IMR-90 (cell line): ENCODE measurements at regions not wholly inside any gene's neighbourhood (a gene's known extent, or its start where the extent isn't known, plus 50 kb on each side); places are given as distances from the start of the nearest gene placed in this dataset.

Source experiments
- ATAC-seq: fragments of 200-7000 bp; cut with Tn5 transposase; 2 replicates; pipeline ENCODE4 v1.9.1; 2020; ENCODE audit warnings: low read depth, mild to moderate bottlenecking, moderate library complexity
- BruUV-seq: library from RNA; stranded (reverse); fragments of 400-500 nt; replicated peaks from 2 replicates; lab custom pipeline; 2021; lab: Mats Ljungman, UMichigan
- CTCF ChIA-PET: fragments of 300-600 bp; formaldehyde crosslinking; extraction: SDS; loops from one replicate; lab custom pipeline; 2021; ENCODE audit warnings: antibody characterized with exemption; lab: Yijun Ruan, JAX
- POLR2A ChIA-PET: fragments of 300-600 bp; sonication (Branson Sonifier 250); formaldehyde crosslinking; loops from one replicate; lab custom pipeline; 2022; ENCODE audit warnings: antibody characterized with exemption; ENCODE audit not compliant: unreplicated experiment; lab: Charles Lee
- DNase-seq: peaks from one replicate; pipeline ENCODE4 v3.0.0; 2013
- H2AFZ ChIP-seq: replicated peaks from 2 replicates; pipeline ENCODE3; 2013; ENCODE audit warnings: low read length, mild to moderate bottlenecking; ENCODE audit not compliant: poor library complexity
- H2AK5ac ChIP-seq: 2 replicates; pipeline ENCODE4 v1.6.1; 2013; ENCODE audit warnings: low read depth, low read length, inconsistent platforms
- H2AK9ac ChIP-seq: replicated peaks from 2 replicates; pipeline ENCODE3; 2013; ENCODE audit warnings: mild to moderate bottlenecking, low read depth, low read length, moderate library complexity; ENCODE audit not compliant: poor library complexity
- H2BK120ac ChIP-seq: 2 replicates; pipeline ENCODE4 v1.6.1; 2013; ENCODE audit warnings: low read depth, low read length, inconsistent platforms
- H2BK15ac ChIP-seq: 3 replicates; pipeline ENCODE4 v1.6.1; 2013; ENCODE audit warnings: low read depth, low read length, inconsistent platforms
- H2BK20ac ChIP-seq: 2 replicates; pipeline ENCODE4 v1.6.1; 2013; ENCODE audit warnings: low read depth, mild to moderate bottlenecking, inconsistent platforms, low read length, moderate library complexity
- H2BK5ac ChIP-seq: 2 replicates; pipeline ENCODE4 v1.6.1; 2013; ENCODE audit warnings: mild to moderate bottlenecking, low read depth, low read length, inconsistent platforms; ENCODE audit not compliant: poor library complexity, severe bottlenecking
- H3K14ac ChIP-seq: replicated peaks from 2 replicates; pipeline ENCODE4 v1.6.1; 2013; ENCODE audit warnings: low read depth, low read length, inconsistent platforms
- H3K18ac ChIP-seq: 2 replicates; pipeline ENCODE4 v1.6.1; 2013; ENCODE audit warnings: low read depth, low read length, control low read depth
- H3K23ac ChIP-seq: 2 replicates; pipeline ENCODE4 v1.6.1; 2013; ENCODE audit warnings: low read depth, low read length, inconsistent platforms
- H3K27ac ChIP-seq: 2 replicates; pipeline ENCODE4 v1.5.1; 2013; ENCODE audit warnings: mild to moderate bottlenecking, control low read depth, low read length; ENCODE audit not compliant: insufficient read depth
- H3K27me3 ChIP-seq: 2 replicates; pipeline ENCODE4 v1.6.1; 2013; ENCODE audit warnings: low read length; ENCODE audit not compliant: control insufficient read depth, insufficient read depth
- H3K36me3 ChIP-seq: 2 replicates; pipeline ENCODE4 v1.6.1; 2013; ENCODE audit warnings: low read length, mixed read lengths; ENCODE audit not compliant: control insufficient read depth, insufficient read depth
- H3K4ac ChIP-seq: 2 replicates; pipeline ENCODE4 v1.6.1; 2013; ENCODE audit warnings: low read depth, low read length, inconsistent platforms
- H3K4me1 ChIP-seq: 2 replicates; pipeline ENCODE4 v1.6.1; 2013; ENCODE audit warnings: low read length, mixed read lengths; ENCODE audit not compliant: control insufficient read depth, insufficient read depth
- H3K4me2 ChIP-seq: 2 replicates; pipeline ENCODE4 v1.6.1; 2013; ENCODE audit warnings: low read depth, mild to moderate bottlenecking, control low read depth, low read length, moderate library complexity
- H3K4me3 ChIP-seq: 2 replicates; pipeline ENCODE4 v1.5.1; 2013; ENCODE audit warnings: low read depth, mild to moderate bottlenecking, control low read depth, low read length, moderate library complexity; ENCODE audit not compliant: insufficient read depth
- H3K56ac ChIP-seq: 2 replicates; pipeline ENCODE4 v1.6.1; 2013; ENCODE audit warnings: low read length, inconsistent platforms; ENCODE audit not compliant: insufficient read depth; ENCODE audit errors: extremely low read depth
- H3K79me1 ChIP-seq, 2 experiments: 2 replicates each; pipeline ENCODE4 v1.6.1; 2013; ENCODE audit warnings: low read length in 2 of 2, inconsistent platforms in 1 of 2, low read depth in 1 of 2
- H3K9ac ChIP-seq: 2 replicates; pipeline ENCODE4 v1.6.1; 2013; ENCODE audit warnings: low read depth, low read length, control low read depth
- H3K9me1 ChIP-seq: 2 replicates; pipeline ENCODE4 v1.6.1; 2013; ENCODE audit warnings: low read length, inconsistent platforms; ENCODE audit not compliant: insufficient read depth
- H3K9me3 ChIP-seq: 2 replicates; pipeline ENCODE4 v1.6.1; 2013; ENCODE audit warnings: low read length; ENCODE audit not compliant: control insufficient read depth, insufficient read depth
- H4K20me1 ChIP-seq: 2 replicates; pipeline ENCODE4 v1.6.1; 2013; ENCODE audit warnings: low read length, inconsistent platforms; ENCODE audit not compliant: insufficient read depth
- H4K5ac ChIP-seq: 2 replicates; pipeline ENCODE4 v1.6.1; 2013; ENCODE audit warnings: mild to moderate bottlenecking, low read depth, low read length, control low read depth
- H4K8ac ChIP-seq, 2 experiments: 2 replicates each; pipeline ENCODE4 v1.6.1; 2013; ENCODE audit warnings: low read depth in 2 of 2, low read length in 2 of 2, control low read depth in 1 of 2, inconsistent platforms in 1 of 2
- H4K91ac ChIP-seq: 2 replicates; pipeline ENCODE4 v1.6.1; 2013; ENCODE audit warnings: low read depth, low read length, inconsistent platforms; ENCODE audit not compliant: insufficient read depth
- MAFK ChIP-seq: IDR thresholded peaks from 2 replicates; pipeline ENCODE4 v1.6.1; 2012; ENCODE audit warnings: low read depth, low read length, improper control_type of control experiment
- MXI1 ChIP-seq: IDR thresholded peaks from 2 replicates; pipeline ENCODE4 v1.6.1; 2012; ENCODE audit warnings: low read depth, mild to moderate bottlenecking, low read length, moderate library complexity, borderline replicate concordance
- RFX5 ChIP-seq: IDR thresholded peaks from 2 replicates; pipeline ENCODE4 v1.8.0; 2012; ENCODE audit warnings: low read depth, mild to moderate bottlenecking, low read length, moderate library complexity
- SMC3 ChIP-seq: fragments of 150-350 bp; IDR thresholded peaks from 2 replicates; pipeline ENCODE4 v1.6.1; 2016; ENCODE audit warnings: low read depth, mild to moderate bottlenecking, antibody characterized with exemption, low read length, moderate library complexity
- dilution Hi-C: fragments of 300-500 bp; cut with HindIII; formaldehyde crosslinking; loops from one replicate; pipeline ENCODE4 v1.14.3; 2018; ENCODE audit warnings: low sequenced_read_pairs; ENCODE audit not compliant: unreplicated experiment
- in situ Hi-C: fragments of 300-500 bp; cut with MboI; formaldehyde crosslinking; loops from 3 replicates; pipeline ENCODE4 v1.14.3; 2019; ENCODE audit warnings: low sequenced_read_pairs, inconsistent platforms, mixed read lengths
- intact Hi-C: fragments of 100-400 bp; cut with micrococcal nuclease; formaldehyde crosslinking; loops from 2 replicates; pipeline ENCODE4 v1.10.0; 2022
- TF ChIP-seq, protein P1 (sequence below): fragments of 150-350 bp; IDR thresholded peaks from 2 replicates; pipeline ENCODE4 v1.6.1; 2016; ENCODE audit warnings: low read depth, mild to moderate bottlenecking, low read length, moderate library complexity, borderline replicate concordance

DNA sequence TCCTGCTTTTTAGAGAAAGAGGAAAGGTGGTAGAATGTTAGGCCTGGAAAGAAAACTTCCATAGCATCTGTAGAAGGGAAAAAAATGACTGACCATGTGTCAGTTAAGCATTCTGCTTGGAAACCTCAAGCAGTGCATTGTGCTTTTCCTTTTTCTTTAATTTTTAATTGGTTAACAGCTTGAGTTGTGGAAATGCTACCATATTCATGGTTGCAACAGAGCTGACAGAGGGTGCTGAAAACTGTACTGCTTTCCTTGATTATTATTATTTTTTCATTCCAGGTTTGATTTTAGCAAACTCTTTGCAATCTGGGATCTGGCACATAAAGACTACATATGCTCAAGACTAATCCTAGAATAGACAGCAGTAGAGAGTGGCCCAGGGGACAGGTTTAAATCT is 404.5 kb downstream of the EPHA4 start:
- POLR2A ChIA-PET = no interaction called here
- BruUV-seq = no TSS peak
- no peak overlapping the region for H3K23ac ChIP-seq
- no peaks in the 10 kb centered on the region for H3K9me3 ChIP-seq
- no peak overlapping the region for H2BK5ac ChIP-seq
- CTCF ChIA-PET = interaction anchor here (0.7 kb wide), 1 partner anchor 118 kb away, joined by 3 read pairs; no protein-coding TSS in a partner anchor
- H3K4me1 ChIP-seq = no peaks in the 10 kb centered on the region
- no peak overlapping the region for H2AK5ac ChIP-seq
- in situ Hi-C loops (no loop called here), dilution Hi-C loops (no loop called here), intact Hi-C loops (no loop called here)
- H4K5ac ChIP-seq = no peak overlapping the region
- H3K4me3 ChIP-seq = no peak overlapping the region
- H3K9ac ChIP-seq = no peak overlapping the region
- no peak overlapping the region for H2BK15ac ChIP-seq
- no peak for ATAC-seq
- H3K18ac ChIP-seq = no peak overlapping the region
- no peak overlapping the region for H3K4me2 ChIP-seq
- H3K27me3 ChIP-seq = no peaks in the 10 kb centered on the region
- no peak overlapping the region for H4K91ac ChIP-seq
- no peak overlapping the region for H3K14ac ChIP-seq
- no peaks in the 10 kb centered on the region for H3K9me1 ChIP-seq
- no peak overlapping the region for H2BK120ac ChIP-seq
- no peak overlapping the region for H2AFZ ChIP-seq
- no peak overlapping the region for H4K8ac ChIP-seq
- DNase-seq = no peak
- no peaks in the 10 kb centered on the region for H3K36me3 ChIP-seq
- no peak overlapping the region for H2BK20ac ChIP-seq
- H4K20me1 ChIP-seq = no peaks in the 10 kb centered on the region
- H2AK9ac ChIP-seq = no peak overlapping the region
- H3K4ac ChIP-seq = no peak overlapping the region
- no peak overlapping the region for H3K27ac ChIP-seq
- TF ChIP-seq RFX5 = no peak
- TF ChIP-seq MXI1 = no peak
- TF ChIP-seq, protein P1, sequence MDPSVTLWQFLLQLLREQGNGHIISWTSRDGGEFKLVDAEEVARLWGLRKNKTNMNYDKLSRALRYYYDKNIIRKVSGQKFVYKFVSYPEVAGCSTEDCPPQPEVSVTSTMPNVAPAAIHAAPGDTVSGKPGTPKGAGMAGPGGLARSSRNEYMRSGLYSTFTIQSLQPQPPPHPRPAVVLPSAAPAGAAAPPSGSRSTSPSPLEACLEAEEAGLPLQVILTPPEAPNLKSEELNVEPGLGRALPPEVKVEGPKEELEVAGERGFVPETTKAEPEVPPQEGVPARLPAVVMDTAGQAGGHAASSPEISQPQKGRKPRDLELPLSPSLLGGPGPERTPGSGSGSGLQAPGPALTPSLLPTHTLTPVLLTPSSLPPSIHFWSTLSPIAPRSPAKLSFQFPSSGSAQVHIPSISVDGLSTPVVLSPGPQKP = no peak
- TF ChIP-seq MAFK = no peak
- TF ChIP-seq SMC3 = no peak
- no peak overlapping the region for H3K56ac ChIP-seq
- H3K79me1 ChIP-seq = no peaks in the 10 kb centered on the region
